Gastrocnemius medialis (tissue), 4 donors: ENCODE measurements at regions not wholly inside any gene's neighbourhood (a gene's known extent, or its start where the extent isn't known, plus 50 kb on each side); places are given as distances from the start of the nearest gene placed in this dataset.

ENCODE experiments used
- ATAC-seq, 2 donors: fragments of 150-250 bp; one replicate each; pipeline ENCODE4 v1.9.1; 2016
- DNase-seq, 2 donors: peaks; one replicate each; pipeline ENCODE4 v3.0.0-alpha.2; 2019
- H3K27ac ChIP-seq, 4 donors: fragments of 200-600 bp; sonication (generic); 1 replicate in 1 of 4; 2 replicates in 3 of 4; pipeline ENCODE4 v1.5.1; 2016 to 2018; ENCODE audit warnings: mild to moderate bottlenecking in 2 of 4, moderate library complexity in 1 of 4
- H3K27me3 ChIP-seq, 3 donors: fragments of 200-600 bp; sonication (generic) in 2 of 3; 1 replicate in 1 of 3; 2 replicates in 2 of 3; pipeline versions ENCODE4 v1.5.1 to v1.6.0; 2016 to 2019; ENCODE audit warnings: mild to moderate bottlenecking in 1 of 3, moderate library complexity in 1 of 3
- H3K36me3 ChIP-seq, 2 donors: fragments of 200-600 bp; sonication (generic) in 1 of 2; one replicate each; pipeline ENCODE4 v1.5.1; 2017 to 2018
- H3K4me1 ChIP-seq, 2 donors: fragments of 200-600 bp; sonication (generic) in 1 of 2; one replicate each; pipeline ENCODE4 v1.5.1; 2016 to 2017; ENCODE audit warnings: mild to moderate bottlenecking in 2 of 2
- H3K4me3 ChIP-seq, 4 donors: fragments of 200-600 bp; sonication (generic) in 3 of 4; 1 replicate in 1 of 4; 2 replicates in 3 of 4; pipeline ENCODE4 v1.5.1; 2016 to 2019; ENCODE audit warnings: mild to moderate bottlenecking in 2 of 4
- H3K9me3 ChIP-seq, 3 donors: fragments of 200-600 bp; sonication (generic) in 2 of 3; 1 replicate in 1 of 3; 2 replicates in 2 of 3; pipeline ENCODE4 v1.5.1; 2016 to 2019
- POLR2A ChIP-seq, 2 donors: fragments of 450-650 bp; IDR thresholded peaks; one replicate each; pipeline ENCODE4 v1.6.1; 2017; ENCODE audit warnings: antibody characterized with exemption in 2 of 2, mild to moderate bottlenecking in 2 of 2, moderate library complexity in 2 of 2
- in situ Hi-C, 4 donors: fragments of 200-750 bp; cut with MboI; loops; one replicate each; pipeline versions ENCODE4 v1.15.0 to v1.8.0; 2017; ENCODE audit warnings: low sequenced_read_pairs in 4 of 4
- intact Hi-C: fragments of 100-400 bp; cut with DNase I; formaldehyde crosslinking; loops from one replicate; pipeline ENCODE4 v1.15.1; 2023; ENCODE audit warnings: low total_unique reads
- TF ChIP-seq, protein P1 (sequence below), 5 experiments: fragments of 450-650 bp in 3 of 5; fragments of 200-600 bp in 2 of 5; sonication (generic) in 2 of 5; IDR thresholded peaks in 4 of 5; conservative IDR thresholded peaks in 1 of 5; 1 replicate in 4 of 5; 2 replicates in 1 of 5; pipeline ENCODE4 v1.5.1; 2016 to 2019; ENCODE audit warnings: antibody characterized with exemption in 5 of 5, mild to moderate bottlenecking in 3 of 5, moderate library complexity in 3 of 5

DNA sequence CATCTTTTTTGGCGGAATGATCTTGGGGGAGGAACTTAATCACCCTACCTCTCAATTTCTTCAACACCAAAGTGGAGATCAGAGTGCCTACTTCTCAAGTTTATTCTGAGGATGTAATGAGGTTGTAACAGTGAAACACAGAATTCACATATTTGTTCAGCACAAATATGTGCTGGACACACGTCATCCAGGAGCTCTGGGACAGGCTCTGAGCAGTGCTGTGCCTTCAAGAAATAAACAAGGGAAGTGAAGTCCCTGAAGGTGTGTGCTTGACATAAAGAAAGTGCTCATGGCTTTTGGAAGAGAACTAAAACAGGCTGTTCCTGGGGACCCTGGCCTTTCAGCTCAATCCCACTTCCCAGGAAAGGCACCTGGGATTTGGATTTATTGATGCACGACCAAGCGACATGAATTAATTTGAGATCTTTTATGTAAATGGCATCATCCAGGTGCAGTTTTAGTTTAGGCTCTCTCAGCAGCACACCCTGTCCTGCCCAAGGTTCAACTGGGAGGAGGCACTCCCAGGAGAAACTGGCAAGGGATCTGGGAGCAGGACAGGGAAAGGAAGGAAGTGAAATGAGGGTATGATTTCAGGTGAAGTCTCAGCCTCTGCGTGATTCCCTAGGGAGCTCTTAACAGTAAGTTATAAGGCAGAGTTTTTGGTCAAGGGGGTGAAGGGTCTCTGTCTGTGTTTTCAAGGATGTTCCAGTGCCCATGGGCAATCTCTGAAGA lies 211.0 kb downstream of the FOXA2 start:
- TF ChIP-seq, protein P1, sequence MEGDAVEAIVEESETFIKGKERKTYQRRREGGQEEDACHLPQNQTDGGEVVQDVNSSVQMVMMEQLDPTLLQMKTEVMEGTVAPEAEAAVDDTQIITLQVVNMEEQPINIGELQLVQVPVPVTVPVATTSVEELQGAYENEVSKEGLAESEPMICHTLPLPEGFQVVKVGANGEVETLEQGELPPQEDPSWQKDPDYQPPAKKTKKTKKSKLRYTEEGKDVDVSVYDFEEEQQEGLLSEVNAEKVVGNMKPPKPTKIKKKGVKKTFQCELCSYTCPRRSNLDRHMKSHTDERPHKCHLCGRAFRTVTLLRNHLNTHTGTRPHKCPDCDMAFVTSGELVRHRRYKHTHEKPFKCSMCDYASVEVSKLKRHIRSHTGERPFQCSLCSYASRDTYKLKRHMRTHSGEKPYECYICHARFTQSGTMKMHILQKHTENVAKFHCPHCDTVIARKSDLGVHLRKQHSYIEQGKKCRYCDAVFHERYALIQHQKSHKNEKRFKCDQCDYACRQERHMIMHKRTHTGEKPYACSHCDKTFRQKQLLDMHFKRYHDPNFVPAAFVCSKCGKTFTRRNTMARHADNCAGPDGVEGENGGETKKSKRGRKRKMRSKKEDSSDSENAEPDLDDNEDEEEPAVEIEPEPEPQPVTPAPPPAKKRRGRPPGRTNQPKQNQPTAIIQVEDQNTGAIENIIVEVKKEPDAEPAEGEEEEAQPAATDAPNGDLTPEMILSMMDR (IDR thresholded peaks at IDR 0.05 in 4 of 5, conservative IDR thresholded peaks at IDR 0.05 in 1 of 5) = no peak
- no peak for TF ChIP-seq POLR2A (IDR thresholded peaks at IDR 0.05)
- no peaks in the 10 kb centered on the region for H3K36me3 ChIP-seq
- H3K4me1 ChIP-seq = peaks cover 36 to 55% of the 10 kb centered on the region in 2 donors
- DNase-seq = no peak
- intact Hi-C loops (no loop called here), in situ Hi-C loops (no loop called here)
- no peak overlapping the region for H3K4me3 ChIP-seq
- ATAC-seq = no peak
- H3K27ac ChIP-seq = peak overlapping the region; percentile 69 to 85 (median 78)
- no peaks in the 10 kb centered on the region for H3K9me3 ChIP-seq
- H3K27me3 ChIP-seq = no peaks in the 10 kb centered on the region

DNA sequence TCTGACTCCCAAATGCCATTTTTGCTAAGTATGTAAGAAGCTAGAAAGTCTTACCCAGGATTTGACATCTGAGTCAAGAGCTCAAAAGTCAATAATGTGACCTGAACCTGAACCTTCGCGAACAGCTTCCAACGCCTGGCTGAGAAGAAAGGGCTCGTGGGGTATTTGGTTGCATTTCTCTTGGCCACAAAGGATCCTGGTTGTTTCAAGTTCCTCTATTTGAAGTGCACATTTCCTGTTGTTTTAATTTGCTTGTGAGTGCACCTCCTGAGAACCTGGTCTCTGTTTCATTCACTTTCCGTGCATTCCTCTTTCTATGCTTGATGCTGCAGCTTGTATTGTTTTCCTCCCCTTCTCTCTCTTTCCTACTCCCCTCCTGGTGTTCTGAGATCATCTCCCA lies 212.5 kb downstream of the FOXA2 start:
- Histone ChIP-seq H3K4me3 (no peak overlapping the region), H3K4me1 (peaks cover 36 to 55% of the 10 kb centered on the region in 2 donors), H3K36me3 (no peaks in the 10 kb centered on the region), H3K9me3 (no peaks in the 10 kb centered on the region), H3K27ac (peak overlapping the region in 1 of 4 donors; percentile 45), H3K27me3 (no peaks in the 10 kb centered on the region)
- intact Hi-C loops (no loop called here), in situ Hi-C loops (no loop called here)
- ATAC-seq (peak; percentile 38 to 55), DNase-seq (no peak)
- TF ChIP-seq, protein P1 (IDR thresholded peaks at IDR 0.05 in 4 of 5, conservative IDR thresholded peaks at IDR 0.05 in 1 of 5) = no peak
- TF ChIP-seq POLR2A (IDR thresholded peaks at IDR 0.05) = no peak

DNA sequence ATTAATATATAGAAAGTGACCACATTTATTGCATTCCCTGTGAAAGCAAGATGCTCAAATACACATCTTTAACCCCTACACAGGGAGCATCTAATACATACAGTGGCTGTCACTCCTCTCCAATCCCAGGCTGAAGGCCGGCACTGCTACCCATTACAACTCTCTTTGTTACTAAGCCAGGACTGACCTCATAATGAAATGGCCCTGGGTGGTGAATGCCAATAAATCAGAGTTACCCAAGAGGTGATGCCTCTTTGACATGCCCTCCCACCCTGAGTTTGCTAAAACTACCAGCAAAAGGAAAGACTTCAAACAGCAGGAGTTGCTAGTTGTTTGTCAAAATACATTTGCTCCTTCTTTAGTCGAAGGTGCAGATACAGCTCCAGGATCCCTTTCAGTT lies 214.2 kb downstream of the FOXA2 start:
- ATAC-seq (no peak), DNase-seq (no peak)
- Histone ChIP-seq H3K4me3 (no peak overlapping the region), H3K27me3 (no peaks in the 10 kb centered on the region), H3K36me3 (no peaks in the 10 kb centered on the region), H3K27ac (no peak overlapping the region), H3K9me3 (no peaks in the 10 kb centered on the region), H3K4me1 (peaks cover 29 to 40% of the 10 kb centered on the region in 2 donors)
- in situ Hi-C loops = no loop called here
- intact Hi-C loops = no loop called here
- TF ChIP-seq, protein P1 (IDR thresholded peaks at IDR 0.05 in 4 of 5, conservative IDR thresholded peaks at IDR 0.05 in 1 of 5) = no peak

DNA sequence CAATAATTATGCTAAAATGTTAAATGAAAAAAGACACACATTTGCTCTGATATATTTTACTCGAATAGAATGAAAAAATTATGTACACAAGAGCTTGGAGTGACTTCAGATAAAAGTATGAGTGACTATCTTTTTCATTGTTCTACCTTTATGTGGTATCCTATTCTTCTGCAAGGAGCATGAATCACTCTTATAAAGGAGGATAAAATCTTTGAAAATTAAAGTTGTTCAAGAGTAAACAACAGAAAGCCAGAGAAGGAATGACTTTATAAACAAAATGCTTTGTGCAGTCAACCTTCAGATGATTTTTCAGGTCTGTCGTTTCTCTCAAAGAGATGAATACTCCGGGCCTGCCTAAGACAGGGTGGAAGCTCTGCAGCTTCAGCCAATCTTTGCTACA lies 215.3 kb downstream of the FOXA2 start:
- in situ Hi-C loops = no loop called here
- intact Hi-C loops = no loop called here
- Histone ChIP-seq H3K27me3 (no peaks in the 10 kb centered on the region), H3K4me3 (no peak overlapping the region), H3K36me3 (no peaks in the 10 kb centered on the region), H3K27ac (no peak overlapping the region), H3K9me3 (no peaks in the 10 kb centered on the region), H3K4me1 (peaks cover 21 to 30% of the 10 kb centered on the region in 2 donors)
- DNase-seq = no peak
- no peak for ATAC-seq
- TF ChIP-seq, protein P1 (IDR thresholded peaks at IDR 0.05 in 4 of 5, conservative IDR thresholded peaks at IDR 0.05 in 1 of 5) = no peak
- TF ChIP-seq POLR2A (IDR thresholded peaks at IDR 0.05) = no peak

DNA sequence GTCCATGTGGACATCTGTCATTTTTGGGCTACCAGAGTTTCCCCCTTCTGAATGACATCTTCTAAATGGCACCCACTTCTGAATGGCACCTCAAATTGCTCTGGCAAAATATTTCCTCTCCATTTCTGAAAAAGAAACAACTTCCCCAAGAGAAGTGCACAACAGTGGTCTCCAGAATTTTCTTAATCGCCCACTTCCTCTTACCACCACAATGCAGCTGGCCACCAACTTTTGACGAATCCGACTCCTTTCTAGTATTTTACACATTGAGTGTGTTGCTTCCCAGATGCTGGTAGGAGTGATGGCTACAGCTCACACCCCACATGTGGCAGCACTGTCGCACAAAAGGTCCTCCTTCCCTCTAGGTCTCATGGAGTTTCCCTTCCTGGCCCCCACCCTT lies 216.1 kb downstream of the FOXA2 start:
- TF ChIP-seq, protein P1 (IDR thresholded peaks at IDR 0.05 in 4 of 5, conservative IDR thresholded peaks at IDR 0.05 in 1 of 5) = no peak
- no peak for TF ChIP-seq POLR2A (IDR thresholded peaks at IDR 0.05)
- Histone ChIP-seq H3K36me3 (no peaks in the 10 kb centered on the region), H3K27ac (no peak overlapping the region), H3K4me1 (peaks cover 12 to 22% of the 10 kb centered on the region in 2 donors), H3K4me3 (no peak overlapping the region), H3K27me3 (no peaks in the 10 kb centered on the region), H3K9me3 (no peaks in the 10 kb centered on the region)
- DNase-seq (no peak), ATAC-seq (no peak)
- intact Hi-C loops = no loop called here
- in situ Hi-C loops = no loop called here
